ENCODE measurements at regions not wholly inside any gene's neighbourhood (a gene's known extent, or its start where the extent isn't known, plus 50 kb on each side); places are given as distances from the start of the nearest gene placed in this dataset.

- Histone ChIP-seq H3K27ac (no peak overlapping the region), H3K4me3 (no peak overlapping the region), H3K36me3 (no peaks in the 10 kb centered on the region), H3K4me1 (no peaks in the 10 kb centered on the region), H3K9me3 (no peaks in the 10 kb centered on the region), H3K27me3 (no peaks in the 10 kb centered on the region)
- no peak for DNase-seq
- no peak for TF ChIP-seq POLR2A (IDR thresholded peaks at IDR 0.05)
- TF ChIP-seq, protein P1, sequence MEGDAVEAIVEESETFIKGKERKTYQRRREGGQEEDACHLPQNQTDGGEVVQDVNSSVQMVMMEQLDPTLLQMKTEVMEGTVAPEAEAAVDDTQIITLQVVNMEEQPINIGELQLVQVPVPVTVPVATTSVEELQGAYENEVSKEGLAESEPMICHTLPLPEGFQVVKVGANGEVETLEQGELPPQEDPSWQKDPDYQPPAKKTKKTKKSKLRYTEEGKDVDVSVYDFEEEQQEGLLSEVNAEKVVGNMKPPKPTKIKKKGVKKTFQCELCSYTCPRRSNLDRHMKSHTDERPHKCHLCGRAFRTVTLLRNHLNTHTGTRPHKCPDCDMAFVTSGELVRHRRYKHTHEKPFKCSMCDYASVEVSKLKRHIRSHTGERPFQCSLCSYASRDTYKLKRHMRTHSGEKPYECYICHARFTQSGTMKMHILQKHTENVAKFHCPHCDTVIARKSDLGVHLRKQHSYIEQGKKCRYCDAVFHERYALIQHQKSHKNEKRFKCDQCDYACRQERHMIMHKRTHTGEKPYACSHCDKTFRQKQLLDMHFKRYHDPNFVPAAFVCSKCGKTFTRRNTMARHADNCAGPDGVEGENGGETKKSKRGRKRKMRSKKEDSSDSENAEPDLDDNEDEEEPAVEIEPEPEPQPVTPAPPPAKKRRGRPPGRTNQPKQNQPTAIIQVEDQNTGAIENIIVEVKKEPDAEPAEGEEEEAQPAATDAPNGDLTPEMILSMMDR (IDR thresholded peaks at IDR 0.05), result no peak
- intact Hi-C loops (cut with DNase I; ENCODE audit: low total_unique reads), result no loop called here
Measured at GRCh38 chr5:94040591-94041148, 299.3 kb upstream of the POU5F2 start.

DNA sequence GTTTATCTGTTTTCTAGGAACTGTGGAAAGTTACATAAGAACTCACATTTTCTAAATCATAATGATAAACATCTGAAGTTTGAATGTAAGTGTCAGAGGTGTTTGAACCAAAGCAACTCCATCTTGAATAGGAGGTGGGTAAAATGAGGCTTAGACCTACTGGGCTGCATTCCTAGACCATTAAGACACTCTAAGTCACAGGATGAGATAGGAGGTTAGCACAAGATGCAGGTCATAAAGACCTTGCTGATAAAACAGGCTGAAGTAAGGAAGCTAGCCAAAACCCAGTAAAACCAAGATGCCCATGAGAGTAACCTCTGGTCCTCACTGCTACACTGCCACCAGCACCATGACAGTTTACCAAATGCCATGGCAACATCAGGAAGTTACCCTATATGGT is 297.7 kb upstream of the POU5F2 start:
- intact Hi-C loops (cut with DNase I; ENCODE audit: low total_unique reads), result no loop called here
- no peak for DNase-seq
- Histone ChIP-seq H3K36me3 (no peaks in the 10 kb centered on the region), H3K27ac (no peak overlapping the region), H3K27me3 (no peaks in the 10 kb centered on the region), H3K9me3 (no peaks in the 10 kb centered on the region), H3K4me1 (no peaks in the 10 kb centered on the region), H3K4me3 (no peak overlapping the region)
- TF ChIP-seq, protein P1 (IDR thresholded peaks at IDR 0.05), result no peak
- TF ChIP-seq POLR2A (IDR thresholded peaks at IDR 0.05), result no peak

- no peak for DNase-seq
- no peaks in the 10 kb centered on the region for H3K27me3 ChIP-seq
- no peak overlapping the region for H3K4me3 ChIP-seq
Measured at GRCh38 chr5:94031631-94032030, 290.2 kb upstream of the POU5F2 start.

DNA sequence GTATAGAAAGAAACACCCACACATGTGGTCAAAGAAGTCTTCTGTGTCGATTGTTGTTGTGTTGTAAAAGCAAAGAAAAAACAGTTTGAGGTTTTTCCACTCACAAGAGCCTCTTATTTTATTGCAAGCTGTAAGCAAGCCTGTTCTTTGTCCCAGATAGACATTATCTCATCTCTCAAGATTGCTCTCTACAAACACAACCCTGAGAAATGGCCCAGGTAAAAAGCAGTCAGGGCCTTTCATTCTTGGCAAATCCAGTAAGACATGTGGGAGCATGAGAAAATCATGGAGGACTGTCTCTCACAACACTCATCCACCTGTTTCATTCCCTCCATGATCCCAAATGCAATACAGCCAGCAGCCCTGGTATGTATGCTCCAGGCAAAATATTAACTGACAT is 286.6 kb upstream of the POU5F2 start:
- Histone ChIP-seq H3K36me3 (no peaks in the 10 kb centered on the region), H3K27me3 (no peaks in the 10 kb centered on the region), H3K27ac (no peak overlapping the region), H3K9me3 (no peaks in the 10 kb centered on the region), H3K4me1 (no peaks in the 10 kb centered on the region), H3K4me3 (no peak overlapping the region)
- intact Hi-C loops (cut with DNase I; ENCODE audit: low total_unique reads), result no loop called here
- TF ChIP-seq POLR2A (IDR thresholded peaks at IDR 0.05), result no peak
- TF ChIP-seq, protein P1 (IDR thresholded peaks at IDR 0.05), result no peak
- DNase-seq, result no peak

More at GRCh38 chr5:94031631-94032030, 290.2 kb upstream of the POU5F2 start:
- no peaks in the 10 kb centered on the region for H3K4me1 ChIP-seq
- H3K9me3 ChIP-seq, result no peaks in the 10 kb centered on the region
- no peak for TF ChIP-seq POLR2A (IDR thresholded peaks at IDR 0.05)
- TF ChIP-seq, protein P1 (IDR thresholded peaks at IDR 0.05), result no peak
- no peak overlapping the region for H3K27ac ChIP-seq
- H3K36me3 ChIP-seq, result no peaks in the 10 kb centered on the region
- intact Hi-C loops (cut with DNase I; ENCODE audit: low total_unique reads), result no loop called here

- H3K4me3 ChIP-seq, result no peak overlapping the region
- intact Hi-C loops (cut with DNase I; ENCODE audit: low total_unique reads), result no loop called here
- no peaks in the 10 kb centered on the region for H3K4me1 ChIP-seq
- no peaks in the 10 kb centered on the region for H3K27me3 ChIP-seq
- TF ChIP-seq POLR2A (IDR thresholded peaks at IDR 0.05), result no peak
- no peak for DNase-seq
- no peaks in the 10 kb centered on the region for H3K9me3 ChIP-seq
- no peak overlapping the region for H3K27ac ChIP-seq
- H3K36me3 ChIP-seq, result no peaks in the 10 kb centered on the region
Measured at GRCh38 chr5:94027145-94027544, 285.7 kb upstream of the POU5F2 start.

Measured in uterus (tissue), 3 donors.